H9 (cell line): ENCODE measurements at regions not wholly inside any gene's neighbourhood (a gene's known extent, or its start where the extent isn't known, plus 50 kb on each side); places are given as distances from the start of the nearest gene placed in this dataset.

ENCODE experiments used
- DNase-seq: peaks from one replicate; pipeline ENCODE4 v3.0.0-alpha.2; 2017
- H2AFZ ChIP-seq: one replicate; pipeline ENCODE4 v1.6.1; 2013; ENCODE audit warnings: mild to moderate bottlenecking, low read length, control low read depth, moderate library complexity
- H2AK5ac ChIP-seq: 2 replicates; pipeline ENCODE4 v1.6.1; 2013; ENCODE audit warnings: low read length, control low read depth, mixed read lengths; ENCODE audit not compliant: insufficient read length
- H2BK120ac ChIP-seq: one replicate; pipeline ENCODE4 v1.6.1; 2013; ENCODE audit warnings: low read depth, mild to moderate bottlenecking, low read length, control low read depth, inconsistent platforms; ENCODE audit not compliant: poor library complexity, severe bottlenecking
- H2BK12ac ChIP-seq: 2 replicates; pipeline ENCODE4 v1.6.1; 2013; ENCODE audit warnings: low read length, control low read depth, mixed read lengths, low read depth; ENCODE audit not compliant: insufficient read length
- H2BK15ac ChIP-seq: 2 replicates; pipeline ENCODE4 v1.6.1; 2013; ENCODE audit warnings: low read depth, low read length, control low read depth
- H2BK20ac ChIP-seq: one replicate; pipeline ENCODE4 v1.6.1; 2013; ENCODE audit warnings: low read depth, mild to moderate bottlenecking, low read length, control low read depth, inconsistent platforms; ENCODE audit not compliant: poor library complexity, severe bottlenecking
- H2BK5ac ChIP-seq: 2 replicates; pipeline ENCODE4 v1.6.1; 2013; ENCODE audit warnings: low read length, control low read depth, mixed read lengths; ENCODE audit not compliant: insufficient read length
- H3K14ac ChIP-seq: 2 replicates; pipeline ENCODE4 v1.6.1; 2013; ENCODE audit warnings: low read length, control low read depth; ENCODE audit not compliant: insufficient read depth
- H3K18ac ChIP-seq: 2 replicates; pipeline ENCODE4 v1.6.1; 2013; ENCODE audit warnings: low read depth, mild to moderate bottlenecking, mixed read lengths, low read length, control low read depth; ENCODE audit not compliant: insufficient read length
- H3K23ac ChIP-seq: 2 replicates; pipeline ENCODE4 v1.6.1; 2013; ENCODE audit warnings: low read length, control low read depth, mixed read lengths, low read depth; ENCODE audit not compliant: insufficient read length
- H3K23me2 ChIP-seq: 2 replicates; pipeline ENCODE4 v1.6.1; 2013; ENCODE audit warnings: low read depth, mild to moderate bottlenecking, mixed read lengths, low read length, control low read depth; ENCODE audit not compliant: insufficient read length, poor library complexity, severe bottlenecking
- H3K27ac ChIP-seq: 2 replicates; pipeline ENCODE4 v1.5.1; 2013; ENCODE audit warnings: low read length, control low read depth, mixed read lengths, low read depth; ENCODE audit not compliant: insufficient read length
- H3K27me3 ChIP-seq: 2 replicates; pipeline ENCODE4 v1.6.1; 2013; ENCODE audit warnings: low read length, control low read depth, inconsistent platforms; ENCODE audit not compliant: insufficient read depth
- H3K4ac ChIP-seq: 2 replicates; pipeline ENCODE4 v1.6.1; 2013; ENCODE audit warnings: low read depth, mild to moderate bottlenecking, control low read depth, inconsistent platforms, low read length, moderate library complexity
- H3K4me1 ChIP-seq: 2 replicates; pipeline ENCODE4 v1.6.1; 2013; ENCODE audit warnings: low read length, control low read depth, inconsistent platforms; ENCODE audit not compliant: insufficient read depth
- H3K4me2 ChIP-seq: 2 replicates; pipeline ENCODE4 v1.6.1; 2013; ENCODE audit warnings: low read length, control low read depth, mixed read lengths; ENCODE audit not compliant: insufficient read length, insufficient read depth
- H3K56ac ChIP-seq: 2 replicates; pipeline ENCODE4 v1.6.1; 2013; ENCODE audit warnings: low read depth, mild to moderate bottlenecking, mixed read lengths, low read length, control low read depth; ENCODE audit not compliant: insufficient read length
- H3K79me1 ChIP-seq: 2 replicates; pipeline ENCODE4 v1.6.1; 2013; ENCODE audit warnings: low read depth, mild to moderate bottlenecking, moderate library complexity, low read length, control low read depth, inconsistent platforms; ENCODE audit not compliant: insufficient read depth, poor library complexity, severe bottlenecking
- H3K79me2 ChIP-seq: 2 replicates; pipeline ENCODE4 v1.6.1; 2013; ENCODE audit warnings: low read length, control low read depth, inconsistent platforms; ENCODE audit not compliant: insufficient read depth
- H3K9ac ChIP-seq: 2 replicates; pipeline ENCODE4 v1.6.1; 2013; ENCODE audit warnings: low read length, control low read depth, mixed read lengths; ENCODE audit not compliant: insufficient read length; ENCODE audit errors: extremely low read depth
- H3K9me3 ChIP-seq: one replicate; pipeline ENCODE4 v1.6.1; 2013; ENCODE audit warnings: low read depth, low read length, inconsistent platforms; ENCODE audit not compliant: control insufficient read depth
- H3T11ph ChIP-seq: one replicate; pipeline ENCODE4 v1.6.1; 2013; ENCODE audit warnings: mild to moderate bottlenecking, low read length, control low read depth, inconsistent platforms
- H4K20me1 ChIP-seq: one replicate; pipeline ENCODE4 v1.6.1; 2013; ENCODE audit not compliant: control insufficient read depth, insufficient read length, insufficient read depth
- H4K5ac ChIP-seq: 2 replicates; pipeline ENCODE4 v1.6.1; 2013; ENCODE audit warnings: low read depth, mild to moderate bottlenecking, mixed read lengths, low read length, control low read depth; ENCODE audit not compliant: insufficient read length
- H4K8ac ChIP-seq: replicated peaks from 2 replicates; pipeline ENCODE4 v1.6.1; 2013; ENCODE audit warnings: low read length, control low read depth, mixed read lengths, low read depth; ENCODE audit not compliant: insufficient read length
- H4K91ac ChIP-seq: 2 replicates; pipeline ENCODE4 v1.6.1; 2013; ENCODE audit warnings: low read depth, mild to moderate bottlenecking, moderate library complexity, mixed read lengths, low read length, control low read depth; ENCODE audit not compliant: insufficient read length
- H3K27ac Mint-ChIP-seq, 3 experiments: 2 replicates in 2 of 3; 3 replicates in 1 of 3; pipeline ENCODE4 v1.8.0; 2020 to 2021; ENCODE audit warnings: mixed read lengths in 3 of 3, mild to moderate bottlenecking in 1 of 3, moderate library complexity in 1 of 3
- H3K27me3 Mint-ChIP-seq: 2 replicates; pipeline ENCODE4 v1.8.0; 2021; ENCODE audit warnings: low read depth, mild to moderate bottlenecking, moderate library complexity, mixed read lengths
- H3K36me3 Mint-ChIP-seq, 3 experiments: 2 replicates in 2 of 3; 3 replicates in 1 of 3; pipeline ENCODE4 v1.8.0; 2020 to 2021; ENCODE audit warnings: low read depth in 3 of 3, mixed read lengths in 3 of 3; ENCODE audit not compliant: insufficient read depth in 1 of 3
- H3K4me1 Mint-ChIP-seq, 2 experiments: 2 replicates each; pipeline ENCODE4 v1.8.0; 2020; ENCODE audit warnings: mixed read lengths in 2 of 2
- H3K4me3 Mint-ChIP-seq, 2 experiments: 2 replicates in 1 of 2; 3 replicates in 1 of 2; pipeline ENCODE4 v1.8.0; 2020 to 2021; ENCODE audit warnings: mild to moderate bottlenecking in 2 of 2, mixed read lengths in 2 of 2, moderate library complexity in 1 of 2
- H3K9me3 Mint-ChIP-seq, 2 experiments: 2 replicates in 1 of 2; 3 replicates in 1 of 2; pipeline ENCODE4 v1.8.0; 2020; ENCODE audit warnings: mild to moderate bottlenecking in 2 of 2, mixed read lengths in 2 of 2, moderate library complexity in 1 of 2
- CTCF ChIP-seq: fragments of 200-600 bp; sonication (generic); conservative IDR thresholded peaks from 3 replicates; pipeline ENCODE4 v1.8.0; 2021; ENCODE audit warnings: antibody characterized with exemption, mild to moderate bottlenecking
- WGBS: extraction: QIAGEN DNeasy Blood & Tissue Kit; methylation state at CpG from one replicate; pipeline ENCODE4 v1.1.7; 2013; ENCODE audit warnings: missing lambda C conversion rate, low lambda C conversion rate, mixed read lengths; ENCODE audit not compliant: insufficient read length; ENCODE audit errors: extremely low coverage; 5-methylcytosine and 5-hydroxymethylcytosine counted together

DNA sequence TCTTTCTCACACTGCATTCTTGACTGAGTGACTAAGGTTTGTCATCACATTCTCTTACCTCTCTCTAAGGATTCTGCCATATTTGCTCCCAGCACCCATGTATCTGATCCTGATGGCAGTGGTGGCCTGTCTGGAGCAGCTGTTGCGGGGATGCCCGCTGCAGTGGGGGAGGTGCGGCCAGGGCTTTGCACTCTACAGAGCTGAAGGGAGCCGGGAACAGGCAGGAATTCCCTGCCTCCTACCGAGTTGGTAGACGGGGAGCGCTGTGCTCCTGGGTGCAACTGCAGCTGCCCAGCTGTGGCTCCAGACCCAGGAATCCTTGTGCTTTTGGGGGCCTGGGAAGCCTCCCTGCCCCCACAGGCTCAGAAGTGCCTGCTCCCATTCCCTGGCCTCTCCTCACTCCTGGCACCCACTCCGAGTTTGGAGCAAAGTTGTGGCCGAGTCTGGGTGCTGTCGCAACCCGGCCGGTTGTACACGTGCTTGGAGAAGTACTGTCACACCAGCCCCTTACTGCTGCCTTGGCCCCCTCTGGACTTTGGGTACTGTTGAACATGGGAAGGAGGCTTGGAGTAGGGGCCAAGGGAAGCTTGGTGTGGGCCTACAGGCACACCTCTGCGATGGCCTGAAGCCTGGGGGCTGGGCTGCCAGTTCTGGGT, 106.9 kb upstream of the OR4E1 start:
- peaks cover 3 to 5% of the 10 kb centered on the region in 2 experiments; a peak in 2 of 5 replicates for H3K9me3 Mint-ChIP-seq
- DNase-seq, result no peak
- no peak overlapping the region for H3K9ac ChIP-seq
- no peak overlapping the region for H3K56ac ChIP-seq
- no peaks in the 10 kb centered on the region for H3K79me1 ChIP-seq
- H3K9me3 ChIP-seq, result no peaks in the 10 kb centered on the region
- H2BK12ac ChIP-seq, result no peak overlapping the region
- H2BK15ac ChIP-seq, result no peak overlapping the region
- no CpG with 5 or more reads among the region's 14 CpGs for WGBS
- H3K4me2 ChIP-seq, result no peak overlapping the region
- no peaks in the 10 kb centered on the region for H3K23me2 ChIP-seq
- no peak overlapping the region for H2AK5ac ChIP-seq
- no peak overlapping the region for H2BK20ac ChIP-seq
- no peak overlapping the region for H4K91ac ChIP-seq
- no peaks in the 10 kb centered on the region; a peak in 2 of 7 replicates for H3K36me3 Mint-ChIP-seq
- H3K4me3 Mint-ChIP-seq, result no peak overlapping the region
- H3K4me1 Mint-ChIP-seq, result peaks cover 10 to 12% of the 10 kb centered on the region in 2 experiments
- no peak overlapping the region; the same call in 1 of the 2 replicates for H3K14ac ChIP-seq
- no peak overlapping the region for H4K5ac ChIP-seq
- H3T11ph ChIP-seq, result no peak overlapping the region
- H3K4me1 ChIP-seq, result no peaks in the 10 kb centered on the region
- H3K23ac ChIP-seq, result no peak overlapping the region
- H4K8ac ChIP-seq, result no peak overlapping the region
- no peaks in the 10 kb centered on the region; the same call in 1 of the 2 replicates for H3K27me3 Mint-ChIP-seq
- no peak overlapping the region for H3K27ac ChIP-seq
- H3K27me3 ChIP-seq, result no peaks in the 10 kb centered on the region
- no peak overlapping the region for H3K27ac Mint-ChIP-seq
- H3K4ac ChIP-seq, result no peak overlapping the region
- H3K79me2 ChIP-seq, result no peaks in the 10 kb centered on the region
- no peak overlapping the region for H3K18ac ChIP-seq
- no peak overlapping the region for H2BK5ac ChIP-seq
- no peak overlapping the region for H2BK120ac ChIP-seq
- no peaks in the 10 kb centered on the region for H4K20me1 ChIP-seq
- H2AFZ ChIP-seq, result no peak overlapping the region
- no peak for TF ChIP-seq CTCF
